ENCODE measurements at regions not wholly inside any gene's neighbourhood (a gene's known extent, or its start where the extent isn't known, plus 50 kb on each side); places are given as distances from the start of the nearest gene placed in this dataset.

DNA sequence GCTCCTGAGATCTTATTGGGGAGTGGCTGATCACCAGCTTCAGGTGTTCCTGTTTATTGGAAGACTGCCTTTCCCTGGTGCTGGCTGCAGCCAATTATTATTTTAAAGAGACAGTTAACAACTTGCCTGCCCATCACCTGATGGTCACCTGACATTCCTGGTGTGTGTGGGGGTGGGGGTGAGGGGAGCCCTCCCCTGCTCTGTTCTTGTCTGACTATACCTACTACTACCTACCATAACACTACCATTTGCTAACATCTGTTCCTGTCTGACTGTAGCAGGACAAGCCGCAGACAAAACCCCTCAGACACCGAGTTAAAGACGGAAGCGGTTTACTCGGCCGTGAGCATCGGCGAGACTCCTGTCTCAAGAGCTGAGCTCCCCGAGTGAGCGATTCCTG, 54.9 kb upstream of the NBPF3 start:
- TF ChIP-seq, protein P1, sequence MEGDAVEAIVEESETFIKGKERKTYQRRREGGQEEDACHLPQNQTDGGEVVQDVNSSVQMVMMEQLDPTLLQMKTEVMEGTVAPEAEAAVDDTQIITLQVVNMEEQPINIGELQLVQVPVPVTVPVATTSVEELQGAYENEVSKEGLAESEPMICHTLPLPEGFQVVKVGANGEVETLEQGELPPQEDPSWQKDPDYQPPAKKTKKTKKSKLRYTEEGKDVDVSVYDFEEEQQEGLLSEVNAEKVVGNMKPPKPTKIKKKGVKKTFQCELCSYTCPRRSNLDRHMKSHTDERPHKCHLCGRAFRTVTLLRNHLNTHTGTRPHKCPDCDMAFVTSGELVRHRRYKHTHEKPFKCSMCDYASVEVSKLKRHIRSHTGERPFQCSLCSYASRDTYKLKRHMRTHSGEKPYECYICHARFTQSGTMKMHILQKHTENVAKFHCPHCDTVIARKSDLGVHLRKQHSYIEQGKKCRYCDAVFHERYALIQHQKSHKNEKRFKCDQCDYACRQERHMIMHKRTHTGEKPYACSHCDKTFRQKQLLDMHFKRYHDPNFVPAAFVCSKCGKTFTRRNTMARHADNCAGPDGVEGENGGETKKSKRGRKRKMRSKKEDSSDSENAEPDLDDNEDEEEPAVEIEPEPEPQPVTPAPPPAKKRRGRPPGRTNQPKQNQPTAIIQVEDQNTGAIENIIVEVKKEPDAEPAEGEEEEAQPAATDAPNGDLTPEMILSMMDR (conservative IDR thresholded peaks at IDR 0.05; ENCODE audit: low read depth, low read length): no peak
- TF ChIP-seq EZH2 (IDR thresholded peaks at IDR 0.05; ENCODE audit: low read length, unreplicated experiment): no peak
- TF ChIP-seq EZH2phosphoT487 (IDR thresholded peaks at IDR 0.05; ENCODE audit: borderline replicate concordance, low read length): no peak
